ENCODE measurements at regions not wholly inside any gene's neighbourhood (a gene's known extent, or its start where the extent isn't known, plus 50 kb on each side); places are given as distances from the start of the nearest gene placed in this dataset.

GRCh38 chr12:111310076-111310870 is 58.6 kb downstream of the PHETA1 start:
- DNase-seq (ENCODE audit: extremely low read depth in 1 of 2, low read depth in 1 of 2): no peak

- DNase-seq (ENCODE audit: extremely low read depth in 1 of 2, low read depth in 1 of 2): no peak
Observed at GRCh38 chr12:111309584-111309983, 59.3 kb downstream of the PHETA1 start.

GRCh38 chr12:111308473-111308872 is 60.4 kb downstream of the PHETA1 start:
- DNase-seq (ENCODE audit: extremely low read depth in 1 of 2, low read depth in 1 of 2): no peak

GRCh38 chr12:111304642-111305071 is 64.2 kb downstream of the PHETA1 start:
- DNase-seq (ENCODE audit: extremely low read depth in 1 of 2, low read depth in 1 of 2): peak; percentile 3 to 24

GRCh38 chr12:111303531-111303930 is 65.4 kb downstream of the PHETA1 start:
- DNase-seq (ENCODE audit: extremely low read depth in 1 of 2, low read depth in 1 of 2): no peak

- peak; percentile 6 to 22 for DNase-seq (ENCODE audit: extremely low read depth in 1 of 2, low read depth in 1 of 2)
Observed at GRCh38 chr12:111298582-111299436, 70.1 kb downstream of the PHETA1 start.

- no peak for DNase-seq (ENCODE audit: extremely low read depth in 1 of 2, low read depth in 1 of 2)
Observed at GRCh38 chr12:111297703-111298426, 71.0 kb downstream of the PHETA1 start.

- DNase-seq (ENCODE audit: extremely low read depth in 1 of 2, low read depth in 1 of 2): no peak
Observed at GRCh38 chr12:111296906-111297463, 71.9 kb downstream of the PHETA1 start.

- DNase-seq (ENCODE audit: extremely low read depth in 1 of 2, low read depth in 1 of 2): no peak
Observed at GRCh38 chr12:111295176-111295575, 73.7 kb downstream of the PHETA1 start.

- DNase-seq (ENCODE audit: extremely low read depth in 1 of 2, low read depth in 1 of 2): no peak
Observed at GRCh38 chr12:111293266-111294009, 75.5 kb downstream of the PHETA1 start.

GRCh38 chr12:111291357-111291756 is 77.5 kb downstream of the PHETA1 start:
- DNase-seq (ENCODE audit: extremely low read depth in 1 of 2, low read depth in 1 of 2): no peak

- no peak for DNase-seq (ENCODE audit: extremely low read depth in 1 of 2, low read depth in 1 of 2)
Observed at GRCh38 chr12:111288771-111289170, 80.1 kb downstream of the PHETA1 start.

- DNase-seq (ENCODE audit: extremely low read depth in 1 of 2, low read depth in 1 of 2): no peak
Observed at GRCh38 chr12:111287125-111287900, 81.6 kb downstream of the PHETA1 start.

GRCh38 chr12:111285200-111285599 is 83.7 kb downstream of the PHETA1 start:
- no peak for DNase-seq (ENCODE audit: extremely low read depth in 1 of 2, low read depth in 1 of 2)

- DNase-seq (ENCODE audit: extremely low read depth in 1 of 2, low read depth in 1 of 2): no peak
Observed at GRCh38 chr12:111284709-111285108, 84.2 kb downstream of the PHETA1 start.

- no peak for DNase-seq (ENCODE audit: extremely low read depth in 1 of 2, low read depth in 1 of 2)
Observed at GRCh38 chr12:111283966-111284365, 84.9 kb downstream of the PHETA1 start.

- DNase-seq (ENCODE audit: extremely low read depth in 1 of 2, low read depth in 1 of 2): no peak
Observed at GRCh38 chr12:111283521-111283920, 85.4 kb downstream of the PHETA1 start.

GRCh38 chr12:111277570-111277969 is 91.3 kb downstream of the PHETA1 start:
- no peak for DNase-seq (ENCODE audit: extremely low read depth in 1 of 2, low read depth in 1 of 2)

GRCh38 chr12:111276146-111276545 is 92.7 kb downstream of the PHETA1 start:
- DNase-seq (ENCODE audit: extremely low read depth in 1 of 2, low read depth in 1 of 2): no peak

Measured in stimulated activated CD8-positive, alpha-beta memory T cell treated with anti-CD3 and anti-CD28 coated beads, Interleukin-7, amount 100 ng/mL, for 48 hours (primary cell).